Body of pancreas (tissue), 4 donors: ENCODE measurements at regions not wholly inside any gene's neighbourhood (a gene's known extent, or its start where the extent isn't known, plus 50 kb on each side); places are given as distances from the start of the nearest gene placed in this dataset.

Source experiments
- ATAC-seq: fragments of 150-250 bp; one replicate; pipeline ENCODE4 v1.9.1; 2016
- DNase-seq, 4 donors: peaks; one replicate each; pipeline ENCODE4 v3.0.0-alpha.2; 2019
- H3K27ac ChIP-seq, 4 donors: fragments of 200-600 bp; sonication (generic); 1 replicate in 3 of 4; 2 replicates in 1 of 4; pipeline versions ENCODE4 v1.5.1 to v1.6.1; 2016 to 2019; ENCODE audit warnings: mild to moderate bottlenecking in 1 of 4, mixed read lengths in 1 of 4, moderate library complexity in 1 of 4
- H3K27me3 ChIP-seq, 2 donors: fragments of 200-600 bp; sonication (generic); one replicate each; pipeline ENCODE4 v1.6.0; 2016; ENCODE audit warnings: mild to moderate bottlenecking in 1 of 2
- H3K36me3 ChIP-seq, 2 donors: fragments of 200-600 bp; sonication (generic); replicated peaks in 1 of 2; 2 replicates each; pipeline ENCODE4 v1.5.1; 2016; ENCODE audit warnings: low read depth in 2 of 2; ENCODE audit not compliant: insufficient read depth in 1 of 2
- H3K4me1 ChIP-seq: fragments of 200-600 bp; sonication (generic); one replicate; pipeline ENCODE4 v1.6.0; 2016
- H3K4me3 ChIP-seq, 2 donors: fragments of 200-600 bp; sonication (generic); 1 replicate in 1 of 2; 2 replicates in 1 of 2; pipeline ENCODE4 v1.5.1; 2016 to 2019
- H3K9me3 ChIP-seq, 3 donors: fragments of 200-600 bp; sonication (generic); 1 replicate in 2 of 3; 2 replicates in 1 of 3; pipeline ENCODE4 v1.5.1; 2016
- CTCF ChIP-seq, 7 experiments: fragments of 450-650 bp in 4 of 7; fragments of 200-600 bp in 3 of 7; sonication (generic) in 3 of 7; IDR thresholded peaks; one replicate each; pipeline ENCODE4 v1.5.1; 2016 to 2019; ENCODE audit warnings: antibody characterized with exemption in 7 of 7
- POLR2A ChIP-seq, 3 donors: fragments of 450-650 bp; IDR thresholded peaks; one replicate each; pipeline ENCODE4 v1.6.1; 2016; ENCODE audit warnings: antibody characterized with exemption in 3 of 3, mild to moderate bottlenecking in 2 of 3
- WGBS, 2 donors: methylation state at CpG; one replicate each; pipeline ENCODE4 v1.1.5; 2017; 5-methylcytosine and 5-hydroxymethylcytosine counted together
- intact Hi-C: fragments of 100-400 bp; cut with DNase I; formaldehyde crosslinking; loops from one replicate; pipeline ENCODE4 v1.15.1; 2023

DNA sequence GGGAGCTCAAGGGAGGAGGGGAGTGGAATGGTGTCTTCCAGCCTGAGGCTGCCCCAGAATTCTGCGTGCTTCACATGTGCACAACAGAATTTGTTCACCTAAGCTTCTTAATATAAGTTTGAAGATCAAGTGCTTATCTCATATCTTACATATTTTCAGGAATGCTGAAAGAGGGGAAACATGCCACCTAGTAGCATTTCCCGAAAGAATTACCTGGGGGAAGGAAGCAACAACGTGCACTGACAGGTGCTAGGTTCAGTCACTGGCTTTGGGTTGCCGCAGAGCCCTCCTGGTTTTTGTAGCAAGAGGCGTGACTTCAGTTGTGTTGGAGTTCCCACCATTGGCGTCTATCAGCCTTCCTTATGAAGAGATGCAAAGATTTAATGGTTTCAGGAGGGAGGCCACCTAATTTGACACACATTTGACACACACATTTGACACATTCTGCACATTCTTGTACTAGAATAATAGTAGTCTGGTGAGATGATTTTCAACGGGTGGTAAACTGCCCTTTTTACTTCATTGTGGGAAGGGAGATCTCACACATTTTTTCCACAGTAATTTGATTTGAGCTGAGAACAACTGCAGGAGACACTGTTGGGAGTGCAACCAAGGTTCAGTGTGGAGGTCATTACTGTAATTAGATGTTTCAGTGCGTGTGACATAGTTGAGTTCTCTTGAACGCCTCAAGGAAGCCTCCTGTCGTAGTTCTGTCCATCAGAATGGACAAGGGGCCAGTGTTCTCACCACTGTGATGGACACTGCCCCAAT lies 481.3 kb downstream of the CCDC171 start:
- H3K9me3 ChIP-seq: no peaks in the 10 kb centered on the region
- no peak for ATAC-seq
- no peak overlapping the region for H3K4me3 ChIP-seq
- intact Hi-C loops: no loop called here
- no peak for DNase-seq
- H3K36me3 ChIP-seq: no peaks in the 10 kb centered on the region
- no peak for TF ChIP-seq POLR2A (IDR thresholded peaks at IDR 0.05)
- TF ChIP-seq CTCF (IDR thresholded peaks at IDR 0.05): no peak
- no peaks in the 10 kb centered on the region for H3K4me1 ChIP-seq
- no peaks in the 10 kb centered on the region for H3K27me3 ChIP-seq
- no peak overlapping the region for H3K27ac ChIP-seq
- WGBS, 2 donors: 74% methylated on average over 10 of the region's 10 CpGs

- 56 to 57% methylated on average over 11 of the region's 11 CpGs for WGBS, 2 donors
- TF ChIP-seq CTCF (IDR thresholded peaks at IDR 0.05) (no peak), POLR2A (IDR thresholded peaks at IDR 0.05) (no peak)
- DNase-seq: no peak
- Histone ChIP-seq H3K9me3 (no peaks in the 10 kb centered on the region), H3K27ac (no peak overlapping the region), H3K36me3 (no peaks in the 10 kb centered on the region), H3K4me3 (no peak overlapping the region), H3K4me1 (no peaks in the 10 kb centered on the region), H3K27me3 (no peaks in the 10 kb centered on the region)
- intact Hi-C loops: no loop called here
- no peak for ATAC-seq
Measured at GRCh38 chr9:16039218-16039987, 486.6 kb downstream of the CCDC171 start.

DNA sequence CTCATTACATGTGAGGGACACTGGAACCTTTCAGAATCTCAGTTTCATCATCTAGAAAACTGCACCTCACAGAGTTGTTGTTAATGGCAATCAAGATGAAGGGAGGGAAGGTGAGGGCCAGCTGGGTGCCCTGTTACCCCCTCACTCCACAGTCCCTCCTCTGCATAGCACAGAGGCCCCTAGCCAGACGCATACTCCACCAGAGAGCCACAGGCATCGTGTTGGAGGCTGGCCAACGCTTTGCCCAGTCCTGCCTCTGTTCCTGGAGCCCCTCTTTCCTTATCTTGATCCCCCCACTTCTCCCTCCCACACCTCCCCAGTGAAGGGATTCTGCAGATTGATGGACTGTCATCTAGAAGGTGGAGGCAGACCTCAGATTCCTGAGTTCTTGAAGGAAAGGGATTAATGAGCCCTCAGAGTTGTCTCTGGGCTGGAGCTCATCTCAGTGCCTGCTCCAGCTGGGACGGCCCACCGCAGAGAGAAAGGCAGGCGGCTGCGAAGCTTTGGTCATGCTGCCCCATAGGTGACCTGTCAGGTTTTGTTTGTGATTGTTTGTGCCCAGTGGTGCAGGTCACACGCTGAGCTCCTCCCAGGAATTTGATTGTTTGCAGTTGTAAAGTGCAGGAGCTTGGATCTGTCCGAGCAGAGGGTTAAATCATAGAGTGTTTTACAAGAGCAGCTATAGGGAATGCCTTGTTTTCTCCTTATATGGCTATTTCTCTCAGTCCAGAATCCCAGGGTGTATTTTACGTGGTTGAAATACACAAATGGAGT lies 487.3 kb downstream of the CCDC171 start:
- intact Hi-C loops: no loop called here
- Histone ChIP-seq H3K4me1 (no peaks in the 10 kb centered on the region), H3K36me3 (no peaks in the 10 kb centered on the region), H3K4me3 (no peak overlapping the region), H3K27me3 (no peaks in the 10 kb centered on the region), H3K27ac (no peak overlapping the region), H3K9me3 (no peaks in the 10 kb centered on the region)
- no peak for DNase-seq
- TF ChIP-seq CTCF (IDR thresholded peaks at IDR 0.05) (no peak), POLR2A (IDR thresholded peaks at IDR 0.05) (no peak)
- WGBS, 2 donors: 56 to 71% methylated on average over 9 to 10 of the region's 10 CpGs
- ATAC-seq: no peak

DNA sequence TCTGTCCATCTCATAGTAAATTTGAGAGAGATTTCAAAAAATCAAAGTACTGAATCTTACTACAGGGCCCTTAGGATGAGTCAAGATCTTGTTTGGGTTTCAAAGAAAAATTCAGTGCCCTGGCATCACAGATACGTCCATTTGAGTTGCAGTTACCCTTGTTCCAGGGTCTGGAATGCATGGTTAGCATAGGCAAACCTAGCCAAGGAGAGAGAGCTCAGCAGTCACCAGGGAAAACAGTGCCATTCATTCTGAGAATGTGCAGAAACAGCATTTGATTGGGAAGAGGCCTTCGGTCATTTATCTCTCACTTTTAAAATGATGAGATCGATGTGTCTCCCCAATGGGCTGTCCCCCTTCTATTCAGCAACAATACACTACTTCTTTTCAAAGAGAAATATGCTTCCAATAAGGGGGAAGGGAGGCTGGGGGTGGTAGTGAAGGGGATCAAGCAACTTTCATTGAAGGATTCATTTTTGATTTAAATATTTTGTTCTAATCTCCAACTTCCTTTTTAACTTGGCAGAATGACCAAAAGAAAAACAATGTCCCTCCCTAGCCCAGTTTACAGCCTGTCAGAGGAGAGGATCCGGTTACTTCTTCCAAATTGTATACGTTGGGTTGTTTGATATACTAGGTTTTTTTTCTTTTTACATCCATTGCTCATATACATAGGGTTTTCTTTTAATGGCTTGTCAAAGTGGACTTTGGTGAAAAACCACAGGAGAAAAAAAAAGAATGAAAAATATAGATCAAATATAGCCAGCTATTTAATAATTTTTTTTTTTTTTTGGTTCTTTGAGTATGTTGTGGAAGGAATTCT lies 491.1 kb downstream of the CCDC171 start:
- Histone ChIP-seq H3K9me3 (no peaks in the 10 kb centered on the region), H3K36me3 (no peaks in the 10 kb centered on the region), H3K4me3 (no peak overlapping the region), H3K4me1 (no peaks in the 10 kb centered on the region), H3K27me3 (no peaks in the 10 kb centered on the region), H3K27ac (no peak overlapping the region)
- TF ChIP-seq CTCF (IDR thresholded peaks at IDR 0.05) (no peak), POLR2A (IDR thresholded peaks at IDR 0.05) (no peak)
- DNase-seq: no peak
- intact Hi-C loops: no loop called here
- 79 to 84% methylated on average over 5 of the region's 5 CpGs for WGBS, 2 donors
- ATAC-seq: no peak
